NCI-H82 treated with DMSO at 0.1 percent for 48 hours (cell line): ENCODE measurements at regions not wholly inside any gene's neighbourhood (a gene's known extent, or its start where the extent isn't known, plus 50 kb on each side); places are given as distances from the start of the nearest gene placed in this dataset.
A peak's percentile ranks its signal among the peaks of the same experiment; 100 is the strongest.

Experiments used
- DNase-seq: peaks from one replicate; lab custom pipeline; 2025; ENCODE audit not compliant: unreplicated experiment; lab: John Stamatoyannopoulos, UW

- DNase-seq: no peak
Observed at GRCh38 chr11:81072273-81072672, 1631.4 kb upstream of the TENM4 start.

- peak; percentile 78 for DNase-seq
Observed at GRCh38 chr11:81071606-81072005, 1630.8 kb upstream of the TENM4 start.

GRCh38 chr11:81070948-81071347 is 1630.1 kb upstream of the TENM4 start:
- DNase-seq: no peak

GRCh38 chr11:81059356-81059755 is 1618.5 kb upstream of the TENM4 start:
- no peak for DNase-seq

- no peak for DNase-seq
Observed at GRCh38 chr11:81052344-81053158, 1611.7 kb upstream of the TENM4 start.

- no peak for DNase-seq
Observed at GRCh38 chr11:81039916-81040524, 1599.2 kb upstream of the TENM4 start.

GRCh38 chr11:81036168-81036870 is 1595.5 kb upstream of the TENM4 start:
- no peak for DNase-seq

GRCh38 chr11:81033779-81034540 is 1593.1 kb upstream of the TENM4 start:
- no peak for DNase-seq

GRCh38 chr11:81032906-81033305 is 1592.1 kb upstream of the TENM4 start:
- no peak for DNase-seq

GRCh38 chr11:81030186-81030585 is 1589.4 kb upstream of the TENM4 start:
- no peak for DNase-seq

- no peak for DNase-seq
Observed at GRCh38 chr11:81026032-81026431, 1585.2 kb upstream of the TENM4 start.

GRCh38 chr11:81022057-81022456 is 1581.2 kb upstream of the TENM4 start:
- no peak for DNase-seq

- no peak for DNase-seq
Observed at GRCh38 chr11:81010631-81011030, 1569.8 kb upstream of the TENM4 start.

- no peak for DNase-seq
Observed at GRCh38 chr11:81007046-81007445, 1566.2 kb upstream of the TENM4 start.

- no peak for DNase-seq
Observed at GRCh38 chr11:81005595-81005994, 1564.8 kb upstream of the TENM4 start.

GRCh38 chr11:81004576-81004975 is 1563.7 kb upstream of the TENM4 start:
- DNase-seq: no peak

GRCh38 chr11:81002374-81002773 is 1561.5 kb upstream of the TENM4 start:
- no peak for DNase-seq

GRCh38 chr11:81000735-81001134 is 1559.9 kb upstream of the TENM4 start:
- no peak for DNase-seq

- DNase-seq: no peak
Observed at GRCh38 chr11:81000334-81000733, 1559.5 kb upstream of the TENM4 start.

GRCh38 chr11:80995523-80995922 is 1554.7 kb upstream of the TENM4 start:
- DNase-seq: no peak

GRCh38 chr11:80993536-80993935 is 1552.7 kb upstream of the TENM4 start:
- DNase-seq: no peak
